BE2C (cell line): ENCODE measurements at regions not wholly inside any gene's neighbourhood (a gene's known extent, or its start where the extent isn't known, plus 50 kb on each side); places are given as distances from the start of the nearest gene placed in this dataset.

Experiments used
- DNase-seq: peaks from one replicate; pipeline ENCODE4 v3.0.0-alpha.2; 2020
- H3K27me3 ChIP-seq: fragments of 250-450 bp; sonication (Bioruptor Pico); 2 replicates; pipeline ENCODE4 v1.5.1; 2020; ENCODE audit warnings: mild to moderate bottlenecking
- H3K36me3 ChIP-seq: fragments of 250-450 bp; sonication (Bioruptor Pico); 2 replicates; pipeline ENCODE4 v1.5.1; 2020; ENCODE audit warnings: mild to moderate bottlenecking
- H3K4me1 ChIP-seq: fragments of 250-450 bp; sonication (Bioruptor Pico); 2 replicates; pipeline ENCODE4 v1.5.1; 2020
- H3K4me3 ChIP-seq: 2 replicates; pipeline ENCODE4 v1.5.1; 2011; ENCODE audit warnings: low read depth, low read length
- H3K9me3 ChIP-seq: fragments of 250-450 bp; sonication (Bioruptor Pico); 2 replicates; pipeline ENCODE4 v1.5.1; 2020
- CTCF ChIP-seq: IDR thresholded peaks from 2 replicates; pipeline ENCODE4 v1.5.1; 2012; ENCODE audit warnings: mild to moderate bottlenecking, low read depth, low read length

DNA sequence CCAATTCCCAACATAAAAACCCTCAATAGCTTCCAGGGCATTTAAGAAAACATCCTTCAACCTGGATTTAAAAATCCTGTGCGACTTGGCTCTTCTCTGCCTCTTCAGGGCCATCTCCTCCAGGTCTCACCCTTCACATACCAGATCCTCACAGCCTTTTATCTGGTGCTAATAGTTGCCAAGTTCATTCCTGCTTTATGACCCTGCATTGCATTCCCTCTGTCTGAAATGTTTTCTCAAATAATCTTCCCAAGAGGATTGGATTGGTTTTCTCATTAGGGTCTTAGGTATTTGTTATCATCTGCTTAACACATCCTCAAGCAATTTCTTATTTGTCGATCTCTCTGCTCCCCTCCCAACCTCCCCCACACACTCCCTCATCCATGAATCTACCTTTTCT is 832.0 kb downstream of the GALC start:
- no peak for TF ChIP-seq CTCF
- no peaks in the 10 kb centered on the region for H3K27me3 ChIP-seq
- no peak overlapping the region for H3K4me3 ChIP-seq
- H3K9me3 ChIP-seq, result no peaks in the 10 kb centered on the region; the same call in 1 of the 2 replicates
- no peak for DNase-seq
- H3K36me3 ChIP-seq, result no peaks in the 10 kb centered on the region
- no peaks in the 10 kb centered on the region for H3K4me1 ChIP-seq

GRCh38 chr14:87158283-87158682 is 834.7 kb downstream of the GALC start:
- no peak for DNase-seq
- TF ChIP-seq CTCF, result no peak
- H3K9me3 ChIP-seq, result no peaks in the 10 kb centered on the region; the same call in 1 of the 2 replicates
- H3K4me1 ChIP-seq, result no peaks in the 10 kb centered on the region
- H3K27me3 ChIP-seq, result no peaks in the 10 kb centered on the region
- no peak overlapping the region for H3K4me3 ChIP-seq
- no peaks in the 10 kb centered on the region for H3K36me3 ChIP-seq

DNA sequence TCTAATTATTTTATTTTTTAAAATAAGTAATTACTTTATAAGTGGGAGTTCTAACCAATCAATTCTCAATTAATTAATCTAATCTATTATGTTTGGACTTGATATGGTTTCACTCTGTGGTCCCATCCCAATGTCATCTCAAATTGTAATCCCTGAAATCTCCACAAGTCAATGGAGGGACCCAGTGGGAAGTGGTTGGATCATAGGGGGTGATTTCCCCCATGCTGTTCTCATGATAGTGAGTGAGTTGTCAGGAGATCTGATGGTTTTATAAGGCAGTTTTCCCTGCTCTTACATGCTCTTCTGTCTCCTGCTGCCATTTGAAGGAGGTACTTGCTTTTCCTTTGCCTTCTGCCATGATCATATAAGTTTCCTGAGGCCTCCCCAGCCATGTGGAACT is 836.1 kb downstream of the GALC start:
- no peak for DNase-seq
- TF ChIP-seq CTCF, result no peak
- no peaks in the 10 kb centered on the region for H3K36me3 ChIP-seq

GRCh38 chr14:87155856-87156488 is 837.0 kb downstream of the GALC start:
- no peak for TF ChIP-seq CTCF
- no peak overlapping the region for H3K4me3 ChIP-seq
- DNase-seq, result no peak
- H3K36me3 ChIP-seq, result no peaks in the 10 kb centered on the region
- H3K4me1 ChIP-seq, result no peaks in the 10 kb centered on the region
- H3K27me3 ChIP-seq, result no peaks in the 10 kb centered on the region
- no peaks in the 10 kb centered on the region; the same call in 1 of the 2 replicates for H3K9me3 ChIP-seq

More for the DNA sequence above, 836.1 kb downstream of the GALC start:
- Histone ChIP-seq H3K9me3 (no peaks in the 10 kb centered on the region; the same call in 1 of the 2 replicates), H3K27me3 (no peaks in the 10 kb centered on the region), H3K4me3 (no peak overlapping the region), H3K4me1 (no peaks in the 10 kb centered on the region)

DNA sequence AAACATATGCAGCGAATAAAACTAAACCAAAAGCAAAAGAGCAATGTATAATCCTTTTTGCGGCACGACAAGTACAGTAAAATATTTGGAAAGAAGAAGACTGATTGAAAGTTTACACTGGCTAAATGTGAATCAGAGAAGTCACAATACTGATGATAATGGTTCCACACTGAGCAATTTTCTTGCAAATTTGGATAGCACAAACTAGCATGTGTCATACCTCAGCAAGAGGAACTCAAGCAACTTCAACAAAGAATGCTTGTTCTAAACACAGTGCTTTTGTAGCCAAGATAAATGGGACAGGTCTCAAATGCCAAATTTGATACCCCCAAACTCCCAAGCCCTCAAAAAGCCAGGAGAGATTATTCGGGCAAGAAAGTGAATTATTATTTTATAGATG is 839.1 kb downstream of the GALC start:
- Histone ChIP-seq H3K4me3 (no peak overlapping the region), H3K4me1 (no peaks in the 10 kb centered on the region), H3K9me3 (no peaks in the 10 kb centered on the region; the same call in 1 of the 2 replicates), H3K27me3 (no peaks in the 10 kb centered on the region), H3K36me3 (no peaks in the 10 kb centered on the region)
- no peak for DNase-seq
- no peak for TF ChIP-seq CTCF

DNA sequence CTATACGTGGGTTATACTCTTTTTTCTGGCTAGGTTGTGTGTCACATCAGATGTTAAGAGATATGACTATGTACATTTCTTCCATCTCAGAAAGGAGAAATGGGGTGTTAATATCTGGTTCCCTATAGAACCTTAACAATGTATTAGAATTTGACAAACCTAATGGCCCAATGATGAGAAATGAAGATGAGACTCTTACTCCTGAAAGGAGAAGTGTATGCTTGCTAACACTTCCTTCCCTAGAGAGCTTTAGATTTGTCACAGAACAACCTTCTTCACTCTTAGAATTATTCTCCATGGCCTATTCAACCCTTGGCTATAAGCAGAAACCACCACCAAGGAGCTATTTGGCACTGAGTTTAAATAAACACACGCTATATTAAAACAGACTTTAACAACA is 839.6 kb downstream of the GALC start:
- no peaks in the 10 kb centered on the region; the same call in 1 of the 2 replicates for H3K9me3 ChIP-seq

More for the DNA sequence above, 839.6 kb downstream of the GALC start:
- no peak overlapping the region for H3K4me3 ChIP-seq
- TF ChIP-seq CTCF, result no peak
- H3K36me3 ChIP-seq, result no peaks in the 10 kb centered on the region
- no peaks in the 10 kb centered on the region for H3K4me1 ChIP-seq
- DNase-seq, result no peak
- H3K27me3 ChIP-seq, result no peaks in the 10 kb centered on the region
